ENCODE measurements at regions not wholly inside any gene's neighbourhood (a gene's known extent, or its start where the extent isn't known, plus 50 kb on each side); places are given as distances from the start of the nearest gene placed in this dataset.

DNA sequence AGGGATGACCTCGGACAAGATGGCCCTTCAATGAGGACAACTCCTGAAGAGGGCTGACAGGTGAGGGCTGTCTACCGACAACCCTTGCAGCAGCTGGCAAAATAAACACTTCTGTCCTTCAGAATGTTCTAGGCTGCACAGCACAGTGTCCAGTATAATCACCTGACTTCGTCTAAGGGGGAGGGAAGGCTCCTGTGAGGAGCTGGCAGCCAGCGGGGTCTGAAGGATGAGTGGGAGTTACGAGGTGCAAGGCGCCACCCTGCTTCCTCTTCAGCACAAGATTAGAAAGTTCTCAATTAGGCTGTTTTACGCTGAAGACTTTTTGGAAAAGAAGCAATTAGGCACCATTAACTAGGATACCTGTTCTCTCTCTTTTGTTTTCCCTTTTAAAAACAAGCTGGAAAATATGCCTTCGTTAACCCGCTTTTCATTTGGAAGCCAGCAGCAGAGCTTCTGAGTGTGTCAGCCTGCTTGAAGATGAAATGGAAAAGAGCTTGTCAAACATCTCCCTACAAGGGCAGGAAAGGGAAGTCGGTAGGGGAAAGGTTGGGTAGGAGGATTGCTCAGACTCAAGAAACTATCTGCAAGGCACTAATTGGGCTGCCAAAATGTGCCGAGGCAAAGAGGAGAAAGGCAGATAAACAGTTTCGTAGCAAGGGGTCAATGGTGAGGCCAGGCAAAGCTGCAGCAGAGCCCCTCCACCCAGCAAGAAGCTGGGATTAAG lies 592.2 kb upstream of the CADM1 start:
- DNase-seq, result no peak

DNA sequence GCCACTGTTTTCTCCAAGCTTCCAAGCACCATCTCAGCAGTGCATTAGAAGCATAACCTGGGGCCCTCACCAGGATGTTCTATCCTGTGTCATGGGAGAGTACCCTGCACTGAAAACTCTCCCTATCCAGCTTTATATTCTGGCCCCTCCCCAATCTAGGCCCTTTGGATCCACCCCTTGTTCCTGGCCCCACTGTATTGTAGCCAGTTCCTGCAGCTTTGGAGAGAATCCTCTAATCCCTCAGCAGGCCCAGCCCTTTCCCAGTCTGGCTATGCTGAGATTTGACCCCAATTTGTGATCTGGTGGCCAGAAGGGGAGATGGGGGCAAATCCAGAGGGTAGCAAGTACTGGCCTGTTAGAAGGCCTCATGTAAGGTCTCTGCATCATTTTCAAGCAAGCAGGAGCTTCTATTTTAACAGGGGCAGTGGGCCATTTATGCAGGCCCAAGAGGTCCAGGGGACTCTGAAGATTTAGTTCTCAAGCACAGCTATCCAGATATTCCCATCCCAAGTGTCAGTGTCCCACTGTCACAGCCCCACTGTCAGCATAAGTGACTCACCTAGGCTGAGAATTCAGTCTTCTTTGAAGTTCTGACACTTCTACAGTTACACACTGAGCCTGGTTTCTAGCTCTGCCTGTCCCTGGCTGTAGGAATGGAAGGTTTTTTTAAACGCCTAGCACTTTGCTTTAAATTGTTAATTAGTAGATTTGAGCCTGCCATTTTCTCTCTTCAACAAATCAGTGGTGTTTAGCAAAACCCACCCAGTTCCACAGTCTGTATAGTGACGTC lies 589.5 kb upstream of the CADM1 start:
- DNase-seq, result no peak

DNA sequence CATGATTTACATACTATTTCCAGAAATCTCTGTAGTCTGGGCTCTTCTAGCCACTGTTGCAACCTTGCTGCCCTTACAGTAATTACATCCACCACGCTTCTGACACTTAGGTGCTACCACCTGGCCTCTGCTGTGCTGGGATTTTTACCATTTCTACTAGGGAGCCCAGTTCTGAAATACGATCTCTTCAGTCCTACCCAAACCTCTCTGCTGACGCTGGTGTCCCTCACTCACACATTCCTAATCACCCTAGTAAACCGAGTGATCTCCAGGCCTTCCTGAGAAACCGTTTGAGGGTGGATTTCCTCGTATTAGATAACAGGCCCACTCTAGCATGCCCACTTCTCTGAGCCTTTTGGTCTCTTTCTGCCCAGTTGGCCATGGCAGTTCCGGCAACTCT lies 588.9 kb upstream of the CADM1 start:
- DNase-seq, result no peak

DNA sequence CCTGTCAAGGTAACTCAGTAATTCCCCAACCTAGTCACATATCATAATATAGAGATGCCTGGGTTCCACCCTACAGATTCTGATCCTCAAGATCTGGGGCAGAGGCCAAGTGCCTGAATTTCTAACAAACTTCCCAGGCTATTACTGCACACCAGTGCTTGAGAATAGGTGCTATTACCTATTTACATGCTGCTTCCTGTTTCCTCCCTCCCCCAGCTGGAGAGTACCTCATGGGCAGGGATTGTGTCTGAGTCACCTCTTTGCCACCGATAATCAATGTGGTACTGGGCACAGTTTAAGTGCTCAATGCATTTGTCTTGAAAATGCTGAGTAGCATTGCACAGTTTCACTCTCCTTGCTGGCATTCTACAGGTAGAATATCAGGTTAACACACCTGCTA lies 582.2 kb upstream of the CADM1 start:
- no peak for DNase-seq

DNA sequence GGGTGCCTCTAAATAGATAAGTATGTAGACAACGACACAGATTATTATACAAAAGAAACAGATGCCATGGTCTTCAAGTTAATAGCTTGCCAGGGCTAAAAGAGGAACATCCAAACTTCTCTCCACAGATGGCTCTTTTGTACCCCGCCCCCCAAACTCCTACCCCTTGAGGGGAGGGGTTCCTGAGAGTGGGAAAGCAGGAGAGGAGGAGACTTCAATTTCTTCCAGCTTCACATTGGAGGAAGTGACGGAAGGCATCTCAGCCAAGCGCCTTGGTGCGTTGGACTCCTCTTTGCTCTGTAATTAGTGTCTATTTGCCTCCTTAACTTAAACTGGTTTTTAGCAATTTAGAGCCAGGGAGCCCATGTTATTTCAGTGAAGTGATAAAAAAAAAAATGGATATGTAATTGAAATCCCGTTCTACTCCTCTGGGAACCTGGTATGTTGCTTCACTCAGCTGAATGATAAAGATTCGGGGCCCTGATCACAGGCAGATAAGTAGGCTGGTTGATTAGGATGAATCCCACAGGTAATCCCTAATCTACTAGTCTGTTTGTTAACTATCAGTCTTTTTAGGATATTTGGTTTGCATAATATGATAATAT lies 580.9 kb upstream of the CADM1 start:
- no peak for DNase-seq

DNA sequence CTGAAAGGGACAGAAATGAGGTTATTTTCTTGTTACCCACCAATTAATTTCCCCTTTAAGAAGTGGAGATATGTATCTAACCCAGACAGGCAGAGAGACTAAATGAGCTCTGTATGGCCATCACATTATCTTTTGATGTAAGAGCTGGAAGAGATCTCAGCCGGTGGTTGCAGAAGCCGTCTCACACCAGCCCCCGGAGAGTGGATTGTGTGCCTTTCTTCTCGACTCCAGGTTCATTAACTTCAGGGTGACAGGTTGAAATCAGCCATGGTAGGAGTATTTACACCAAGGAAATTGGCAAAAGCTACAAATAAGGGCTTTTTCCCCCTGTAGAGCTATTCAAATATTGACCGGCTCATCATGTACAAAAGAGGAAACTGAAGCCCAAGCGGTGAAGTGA lies 580.3 kb upstream of the CADM1 start:
- DNase-seq, result no peak

DNA sequence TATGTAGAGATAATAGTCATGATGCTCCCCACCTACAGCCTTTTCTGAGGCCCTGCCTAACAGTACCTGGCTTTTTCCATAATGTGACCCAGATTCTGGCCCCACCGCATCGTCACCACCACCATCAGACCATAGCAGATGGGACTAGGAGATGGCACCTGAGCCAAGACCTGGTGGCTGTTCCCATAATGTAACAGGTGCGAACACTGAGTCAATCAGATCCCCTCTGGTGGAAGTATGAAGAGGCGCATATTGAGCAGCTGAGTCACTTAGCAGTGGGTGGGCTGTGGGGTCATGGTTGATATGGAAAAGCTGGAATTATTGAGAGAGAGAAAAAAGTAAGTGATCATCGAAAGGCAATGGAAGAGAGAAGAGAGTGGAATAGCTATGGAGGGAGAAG lies 578.0 kb upstream of the CADM1 start:
- no peak for DNase-seq

DNA sequence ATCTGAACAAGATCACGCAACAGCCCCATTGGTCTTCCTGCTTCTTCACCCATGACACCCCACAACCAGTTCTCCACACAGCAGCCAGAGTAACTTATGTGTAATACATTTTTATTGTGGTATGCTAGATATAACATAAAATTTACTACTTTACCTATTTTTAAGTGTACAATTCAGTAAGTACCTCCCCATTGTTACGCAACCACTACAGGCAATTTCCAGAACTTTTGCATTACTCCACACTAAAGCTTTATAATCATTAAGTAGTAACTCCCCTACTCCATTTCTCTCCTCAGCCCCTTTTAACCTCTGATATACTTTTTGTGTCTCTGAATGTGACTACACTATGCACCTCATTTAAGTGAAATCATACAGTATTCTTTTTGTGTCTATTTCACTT lies 575.4 kb upstream of the CADM1 start:
- DNase-seq, result no peak

DNA sequence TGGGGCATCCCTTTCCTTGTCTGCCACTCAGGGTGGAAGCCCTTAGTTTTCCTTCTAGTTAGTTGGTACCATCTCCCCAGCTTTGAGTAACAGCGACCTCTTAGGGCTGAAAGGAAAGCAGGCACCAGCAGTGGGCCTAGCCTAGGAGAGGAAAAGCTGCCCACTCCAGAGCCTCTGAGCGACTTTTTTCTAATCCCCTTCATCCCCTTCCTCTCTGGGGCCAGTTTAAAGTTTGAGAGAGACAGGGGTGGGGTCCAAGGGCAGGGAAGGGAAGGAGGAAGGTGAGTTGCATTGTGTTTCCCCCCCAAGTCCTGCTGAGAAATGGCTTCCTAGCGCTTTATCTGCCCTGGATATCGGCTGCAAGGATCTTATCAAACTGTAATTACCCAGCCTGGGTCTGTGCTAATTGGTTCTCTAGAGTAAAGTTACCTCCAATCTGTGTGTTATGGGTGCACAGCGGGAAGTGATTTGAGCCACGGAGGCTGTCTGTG lies 573.9 kb upstream of the CADM1 start:
- no peak for DNase-seq

DNA sequence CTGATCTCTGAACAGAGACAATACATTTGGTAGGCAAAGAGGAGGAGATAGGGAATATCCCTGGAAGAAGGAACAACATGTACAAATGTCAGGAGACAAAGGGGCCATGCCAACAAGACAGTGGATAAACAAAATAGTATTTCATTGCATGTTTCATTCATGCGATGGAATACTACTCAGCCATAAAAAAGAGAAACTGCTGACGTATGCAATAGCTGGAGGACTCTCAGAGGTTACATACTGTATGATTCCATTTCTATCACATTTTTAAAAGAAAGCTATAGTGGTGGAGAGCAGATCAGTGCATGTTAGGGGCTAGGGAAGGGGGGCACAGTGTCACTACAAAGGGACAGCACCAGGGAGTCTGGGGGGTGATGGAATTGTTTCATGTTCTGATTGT lies 572.9 kb upstream of the CADM1 start:
- DNase-seq, result no peak

DNA sequence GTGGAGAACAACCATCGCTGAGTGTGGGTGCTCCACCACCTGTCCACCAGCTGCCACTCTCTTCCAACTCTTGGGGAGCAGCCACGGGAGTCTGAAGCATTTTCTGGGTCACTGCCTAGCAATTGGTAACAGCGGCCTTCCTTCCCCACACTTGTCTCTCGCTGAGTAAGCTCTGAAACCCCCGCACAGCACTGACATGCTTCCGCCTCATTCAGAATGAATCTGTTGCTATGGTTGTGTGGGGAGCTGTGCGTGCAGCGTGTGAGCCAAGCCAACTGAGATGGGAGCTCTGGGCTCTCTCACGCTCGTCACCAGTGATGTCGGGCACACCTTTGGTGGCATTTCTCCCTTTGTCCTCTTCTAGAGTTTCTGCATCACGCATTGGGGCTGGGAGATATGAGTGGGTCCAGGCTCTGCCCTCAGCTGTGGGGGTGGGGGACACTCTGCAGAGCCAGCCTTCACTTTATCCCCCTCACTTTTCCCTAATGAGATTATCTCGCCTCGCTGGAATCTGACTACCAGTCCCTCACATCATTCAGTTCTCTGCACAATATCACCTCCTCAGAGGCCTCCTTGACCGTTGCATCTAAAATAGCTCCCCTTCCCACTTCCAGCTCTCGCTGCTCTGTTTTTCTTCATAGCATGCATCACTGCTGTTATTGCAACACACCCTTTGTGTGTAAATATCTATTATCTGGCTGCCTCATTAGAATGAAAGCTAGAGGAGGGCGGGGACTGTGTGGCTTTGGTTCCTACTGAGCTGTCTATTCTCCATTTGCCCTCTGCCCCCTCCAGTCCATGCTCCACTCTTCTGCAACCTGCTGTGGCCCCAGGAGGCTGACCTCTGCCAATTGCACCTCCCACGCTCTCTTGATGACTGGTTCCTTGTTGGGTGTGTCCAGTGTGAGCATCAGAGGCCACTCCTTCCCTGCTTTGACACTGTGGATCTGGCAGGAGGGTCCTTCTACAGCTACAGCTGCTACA lies 569.9 kb upstream of the CADM1 start:
- DNase-seq, result peak; percentile 75

DNA sequence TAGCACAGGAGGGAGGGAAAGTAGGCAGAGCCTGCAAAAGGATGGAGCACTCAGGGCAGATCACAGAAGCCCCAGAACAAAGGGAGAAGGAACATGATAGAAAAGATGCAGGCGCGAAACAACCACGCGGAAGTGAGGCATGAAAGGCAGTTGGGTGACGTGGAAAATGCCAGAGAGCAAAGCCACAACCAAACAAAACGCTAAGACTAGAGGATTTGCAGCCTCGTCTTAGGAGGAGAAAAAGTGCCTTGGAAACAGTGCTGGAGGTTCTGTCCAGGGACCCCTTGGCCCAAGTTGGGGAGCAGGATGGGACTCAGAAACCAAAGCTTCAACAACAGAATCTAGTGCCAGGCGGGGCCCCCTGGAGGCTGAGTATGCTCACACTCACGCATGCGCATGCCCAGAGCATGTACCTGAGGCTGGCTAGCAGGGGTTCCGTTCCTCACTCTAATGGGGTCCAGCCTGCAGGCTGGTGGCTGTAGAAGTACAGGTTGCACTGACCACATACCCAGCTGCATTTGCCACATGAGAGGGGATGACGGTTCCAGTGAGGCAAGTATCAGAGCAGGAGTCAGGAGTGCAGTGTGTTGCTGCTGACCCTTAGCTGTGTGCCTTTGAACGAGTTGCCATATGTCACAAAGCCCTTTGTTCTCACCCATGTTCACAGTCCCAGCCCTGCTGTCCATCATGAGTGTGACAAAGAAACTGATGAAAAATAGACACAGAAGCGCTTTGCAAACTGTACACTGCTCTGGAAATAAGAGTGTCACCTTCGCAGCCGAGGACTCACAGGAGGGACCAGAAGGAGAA lies 568.6 kb upstream of the CADM1 start:
- no peak for DNase-seq

DNA sequence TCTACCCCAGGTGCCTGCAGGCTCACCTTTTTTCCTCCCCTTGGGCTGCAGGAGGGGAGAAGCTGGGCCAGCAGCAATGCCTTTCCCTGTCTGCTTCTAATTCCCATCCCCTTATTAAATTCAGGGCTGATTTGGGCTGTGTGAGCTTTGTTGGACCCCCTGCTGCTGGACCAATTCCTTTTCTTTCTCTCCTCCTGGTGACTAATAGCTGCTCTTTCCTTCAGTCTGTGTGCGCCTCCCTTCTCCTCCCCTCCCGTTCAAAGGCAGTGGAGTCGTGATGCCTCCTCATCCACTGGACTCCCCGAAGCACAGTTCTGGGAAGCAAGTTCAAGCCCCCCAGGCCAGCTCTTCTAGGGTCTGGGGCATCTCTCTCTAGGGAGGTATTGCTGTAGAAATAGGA lies 567.9 kb upstream of the CADM1 start:
- no peak for DNase-seq

DNA sequence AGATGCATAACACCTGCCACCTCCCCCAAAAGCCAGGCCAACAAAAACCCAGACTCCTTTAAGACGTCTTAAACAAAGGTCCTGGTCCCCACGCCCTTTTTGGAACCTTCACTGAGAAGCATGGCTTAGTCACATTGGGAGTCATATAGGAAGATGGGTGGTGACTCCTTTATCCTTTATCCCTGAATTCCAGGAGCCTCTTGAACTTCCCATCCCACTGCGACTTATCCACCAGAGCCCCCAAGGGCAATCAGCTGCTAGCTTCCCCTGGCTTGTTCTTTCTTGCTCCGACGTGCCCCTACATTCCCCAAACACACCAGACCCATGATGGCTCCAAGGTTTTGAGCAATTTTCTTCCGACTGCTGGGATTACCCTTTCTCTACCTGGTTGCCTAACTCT lies 567.0 kb upstream of the CADM1 start:
- DNase-seq, result no peak

DNA sequence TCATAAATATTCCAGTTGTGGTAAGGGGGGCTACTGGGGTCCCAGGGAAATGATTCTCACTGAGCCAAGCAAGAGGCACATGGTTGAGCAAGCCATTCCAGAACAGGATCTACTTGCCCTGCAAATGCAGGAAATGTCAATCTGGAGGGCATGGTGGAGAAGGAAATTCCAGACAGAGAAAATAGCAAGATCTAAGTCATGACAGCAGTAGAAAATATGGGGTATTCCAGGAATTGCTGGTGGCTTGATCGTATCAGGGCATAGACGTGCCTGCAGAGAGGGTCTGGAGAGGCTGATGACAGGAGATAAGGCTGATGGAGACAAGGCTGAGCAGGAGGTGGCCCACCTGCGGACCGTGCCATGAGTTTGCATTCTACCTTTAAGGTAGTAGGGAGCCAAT lies 566.3 kb upstream of the CADM1 start:
- DNase-seq, result no peak

DNA sequence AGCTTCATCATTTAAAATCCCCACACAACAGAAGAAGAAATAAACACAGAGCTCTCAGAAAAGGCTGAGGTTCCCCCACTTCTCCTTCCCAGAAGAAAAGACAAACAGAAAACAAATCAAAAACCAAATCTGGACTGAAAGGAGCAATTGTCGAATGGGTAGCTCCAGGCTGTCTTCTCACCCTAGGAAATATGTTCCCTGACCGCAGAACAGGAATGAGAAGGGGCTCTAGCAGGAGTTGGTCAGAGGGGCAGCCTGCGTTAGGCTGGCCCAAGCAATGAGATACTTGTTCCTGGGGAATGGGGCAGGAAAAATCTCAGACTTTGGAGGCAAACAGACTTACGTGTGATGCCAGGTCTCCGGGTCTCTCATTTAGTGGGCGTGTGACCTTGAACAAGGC lies 562.6 kb upstream of the CADM1 start:
- DNase-seq, result no peak

DNA sequence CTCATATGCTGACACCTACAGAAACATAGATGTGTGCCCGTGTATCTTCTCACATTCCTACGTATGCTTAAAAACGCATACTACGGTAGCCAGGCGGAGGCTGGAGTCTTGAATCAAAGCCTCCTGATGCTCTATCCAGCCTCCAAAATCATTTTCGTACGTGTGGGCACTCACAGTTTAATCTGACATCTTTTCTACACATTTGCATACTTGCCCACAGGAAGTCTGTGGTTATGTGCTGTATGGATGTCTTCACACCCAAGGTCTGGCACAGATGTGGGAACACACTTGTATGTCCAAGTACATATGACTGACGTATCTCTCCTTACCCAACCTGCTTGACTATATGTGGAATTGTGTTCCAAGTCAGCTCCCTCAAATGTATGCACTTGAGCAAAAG lies 561.8 kb upstream of the CADM1 start:
- no peak for DNase-seq

DNA sequence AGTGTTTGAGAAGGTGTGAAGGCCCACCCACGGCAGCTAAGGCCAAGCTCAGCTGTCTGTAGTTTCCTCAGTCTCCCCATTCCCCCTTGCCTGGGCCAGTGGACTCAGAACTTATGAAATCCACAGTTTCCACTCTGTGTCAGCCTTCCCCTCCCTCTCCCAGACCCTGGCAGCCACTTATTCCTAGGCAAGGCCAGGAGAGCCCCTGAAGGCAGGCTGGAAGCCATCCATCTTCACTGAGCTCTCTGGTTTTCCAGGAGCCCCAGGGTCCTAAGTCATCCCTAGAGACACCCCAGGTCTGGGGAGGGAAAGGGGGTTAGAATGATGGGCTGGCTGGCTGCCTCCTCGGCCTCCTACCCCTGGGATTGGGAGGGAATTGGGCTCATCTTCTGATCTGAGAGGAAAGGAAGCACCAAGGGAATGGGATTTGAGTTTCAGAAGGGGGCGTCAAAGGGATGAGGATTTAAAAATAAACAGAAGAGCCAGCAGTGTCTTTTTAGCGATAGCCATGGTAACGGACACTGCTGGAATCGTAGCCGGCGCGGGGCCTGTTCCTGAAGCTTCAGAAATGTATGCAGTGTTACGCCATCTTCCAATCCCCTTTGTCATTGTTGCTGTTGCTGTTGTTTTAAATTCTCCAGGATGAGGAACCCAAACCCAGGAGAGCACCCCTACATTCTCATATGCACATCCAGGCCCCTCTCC lies 561.1 kb upstream of the CADM1 start:
- DNase-seq, result no peak

DNA sequence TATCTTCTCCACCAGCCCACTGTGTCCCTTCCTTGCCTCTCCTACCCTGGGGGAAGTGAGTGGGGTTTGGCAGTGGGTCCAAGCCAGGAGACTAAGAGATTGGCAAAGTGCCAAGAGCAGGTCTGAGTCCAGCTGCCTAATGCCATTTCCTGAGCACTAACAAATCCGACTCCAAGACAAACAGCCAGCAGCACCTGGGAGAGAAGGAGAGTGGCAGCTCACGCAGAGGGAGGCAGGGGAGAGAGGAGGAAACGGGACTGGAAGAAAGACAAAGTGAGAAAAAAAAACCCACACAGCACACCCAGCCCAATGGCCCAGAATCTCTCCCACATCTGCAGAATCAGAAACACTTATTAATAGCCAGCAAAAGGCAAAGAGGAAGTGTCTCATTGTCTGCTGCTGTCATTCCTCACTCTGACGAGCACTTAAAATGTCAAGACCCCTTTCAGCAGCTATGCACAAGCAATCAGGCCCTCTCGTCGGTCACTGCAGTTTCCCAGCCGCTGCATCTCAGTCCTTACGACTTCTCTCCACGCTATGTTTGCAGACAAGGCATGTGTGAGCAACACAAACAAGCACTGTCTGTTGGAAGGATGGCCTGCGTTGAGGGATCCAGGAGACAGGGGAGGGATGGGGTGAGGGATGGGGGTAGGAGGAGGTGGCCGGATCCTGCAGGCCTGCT lies 558.4 kb upstream of the CADM1 start:
- DNase-seq, result peak; percentile 2

DNA sequence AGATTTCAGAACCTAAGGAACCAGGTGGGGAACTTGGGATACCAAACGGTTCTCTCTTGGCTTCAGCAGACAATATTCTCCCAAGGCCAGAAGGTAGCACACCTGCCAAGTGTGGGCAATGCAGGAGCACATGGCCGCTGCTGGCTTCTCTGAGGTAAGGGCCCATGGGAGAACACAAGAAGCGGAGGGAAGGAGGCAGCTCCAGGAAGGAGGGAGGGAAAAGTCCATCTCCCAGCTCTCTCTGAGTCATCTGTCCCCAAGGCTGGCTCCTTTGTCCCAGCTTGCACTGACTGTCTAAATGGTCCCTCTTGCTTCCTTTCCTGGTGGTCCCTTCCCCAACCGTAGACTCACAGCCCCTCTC lies 557.9 kb upstream of the CADM1 start:
- no peak for DNase-seq

DNA sequence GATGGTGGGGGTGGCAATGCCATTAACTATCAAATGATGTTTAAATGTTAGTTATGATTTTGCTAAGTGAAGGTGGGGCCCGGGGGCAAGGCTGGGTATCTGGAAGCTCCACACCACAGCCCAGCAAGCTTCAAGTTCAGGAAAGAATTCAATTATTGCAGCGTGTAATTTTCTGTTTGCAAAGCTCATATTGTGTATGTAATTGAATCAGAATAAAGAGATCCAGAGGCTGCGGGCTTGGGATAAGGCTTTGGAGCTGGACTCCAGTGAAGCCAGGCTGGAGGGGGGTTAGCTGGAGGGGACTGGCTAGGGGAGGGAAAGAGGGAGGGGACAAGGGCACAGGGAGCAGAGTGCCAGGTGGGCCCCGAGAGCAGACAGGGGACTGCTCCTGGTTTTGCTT lies 557.1 kb upstream of the CADM1 start:
- no peak for DNase-seq
